BLaER1 (cell line): ENCODE measurements at regions not wholly inside any gene's neighbourhood (a gene's known extent, or its start where the extent isn't known, plus 50 kb on each side); places are given as distances from the start of the nearest gene placed in this dataset.

Experiments used
- H3K27ac ChIP-seq: shearing (Covaris generic); formaldehyde crosslinking; 2 replicates; pipeline ENCODE4 v1.8.1; 2022
- H3K27me3 ChIP-seq: shearing (Covaris generic); formaldehyde crosslinking; 2 replicates; pipeline ENCODE4 v1.8.1; 2022
- H3K36me3 ChIP-seq: shearing (Covaris generic); formaldehyde crosslinking; 2 replicates; pipeline ENCODE4 v1.8.1; 2022
- H3K4me1 ChIP-seq: shearing (Covaris generic); formaldehyde crosslinking; 2 replicates; pipeline ENCODE4 v1.8.1; 2022
- H3K4me2 ChIP-seq: shearing (Covaris generic); formaldehyde crosslinking; 2 replicates; pipeline ENCODE4 v1.8.1; 2022
- H3K4me3 ChIP-seq: shearing (Covaris generic); formaldehyde crosslinking; 2 replicates; pipeline ENCODE4 v1.8.1; 2022
- H3K9ac ChIP-seq: shearing (Covaris generic); formaldehyde crosslinking; 2 replicates; pipeline ENCODE4 v1.8.1; 2022
- H3K9me3 ChIP-seq: shearing (Covaris generic); formaldehyde crosslinking; 2 replicates; pipeline ENCODE4 v1.8.1; 2022
- H4K20me1 ChIP-seq: shearing (Covaris generic); formaldehyde crosslinking; 2 replicates; pipeline ENCODE4 v1.8.1; 2022
- Cebpa-rat ChIP-seq: shearing (Covaris generic); IDR thresholded peaks from 2 replicates; pipeline ENCODE4 v1.8.1; 2022

DNA sequence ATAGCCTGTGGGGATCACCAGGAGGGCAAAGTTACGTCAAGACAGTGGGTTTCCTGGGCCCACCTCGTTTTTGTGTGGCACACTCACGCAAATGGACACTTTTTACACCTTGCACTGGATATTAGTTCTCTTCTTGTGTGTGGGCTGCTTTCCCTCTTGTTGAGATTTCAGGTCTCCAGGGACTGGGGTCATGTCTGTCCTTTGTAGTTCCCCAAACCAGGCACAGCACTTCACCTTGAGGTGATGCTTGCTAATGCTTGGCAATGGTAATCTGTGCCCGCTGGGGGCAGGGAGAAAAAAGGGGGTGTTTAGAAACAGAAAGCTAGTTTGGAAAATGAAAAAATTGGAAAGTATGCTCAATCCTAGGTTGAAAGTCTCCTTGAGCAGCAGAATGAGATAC is 195.3 kb downstream of the PTEN start:
- no peak for TF ChIP-seq Cebpa-rat
- H3K9me3 ChIP-seq = no peaks in the 10 kb centered on the region
- H3K9ac ChIP-seq = no peak overlapping the region
- H3K4me3 ChIP-seq = no peak overlapping the region
- H4K20me1 ChIP-seq = no peaks in the 10 kb centered on the region
- H3K27ac ChIP-seq = no peak overlapping the region
- peaks cover 16% of the 10 kb centered on the region for H3K4me1 ChIP-seq
- H3K4me2 ChIP-seq = no peak overlapping the region
- H3K27me3 ChIP-seq = no peaks in the 10 kb centered on the region
- no peaks in the 10 kb centered on the region for H3K36me3 ChIP-seq

- Histone ChIP-seq H3K9ac (no peak overlapping the region), H3K27me3 (no peaks in the 10 kb centered on the region)
Observed at GRCh38 chr10:88059190-88059589, 195.8 kb downstream of the PTEN start.

GRCh38 chr10:88060762-88061161 is 197.3 kb downstream of the PTEN start:
- H3K36me3 ChIP-seq = no peaks in the 10 kb centered on the region
- no peak overlapping the region for H3K4me3 ChIP-seq
- H3K27ac ChIP-seq = no peak overlapping the region
- H3K4me2 ChIP-seq = no peak overlapping the region
- no peak overlapping the region for H3K9ac ChIP-seq
- no peaks in the 10 kb centered on the region for H3K27me3 ChIP-seq
- no peaks in the 10 kb centered on the region for H4K20me1 ChIP-seq
- no peaks in the 10 kb centered on the region for H3K9me3 ChIP-seq
- peaks cover 32% of the 10 kb centered on the region for H3K4me1 ChIP-seq
- no peak for TF ChIP-seq Cebpa-rat

More at GRCh38 chr10:88059190-88059589, 195.8 kb downstream of the PTEN start:
- H3K9me3 ChIP-seq = no peaks in the 10 kb centered on the region
- no peak overlapping the region for H3K27ac ChIP-seq
- no peaks in the 10 kb centered on the region for H3K36me3 ChIP-seq
- no peak overlapping the region for H3K4me2 ChIP-seq
- TF ChIP-seq Cebpa-rat = no peak
- H3K4me1 ChIP-seq = peaks cover 16% of the 10 kb centered on the region
- H3K4me3 ChIP-seq = no peak overlapping the region
- no peaks in the 10 kb centered on the region for H4K20me1 ChIP-seq

- peak overlapping the region; percentile 37 for H3K4me2 ChIP-seq
Observed at GRCh38 chr10:88062385-88062784, 199.0 kb downstream of the PTEN start.

GRCh38 chr10:88062798-88063472 is 199.5 kb downstream of the PTEN start:
- Histone ChIP-seq H4K20me1 (no peaks in the 10 kb centered on the region), H3K36me3 (no peaks in the 10 kb centered on the region), H3K4me1 (peaks cover 54% of the 10 kb centered on the region), H3K27ac (peak overlapping the region; percentile 39; the same call in 1 of the 2 replicates), H3K4me3 (no peak overlapping the region), H3K4me2 (peak overlapping the region; percentile 37), H3K9ac (no peak overlapping the region), H3K27me3 (no peaks in the 10 kb centered on the region), H3K9me3 (0 out of 2 replicates have a peak, but pooled peaks cover 4% of the 10 kb centered on the region)
- TF ChIP-seq Cebpa-rat = no peak

More at GRCh38 chr10:88062385-88062784, 199.0 kb downstream of the PTEN start:
- Histone ChIP-seq H3K9ac (no peak overlapping the region), H4K20me1 (no peaks in the 10 kb centered on the region), H3K27ac (peak overlapping the region; percentile 39; the same call in 1 of the 2 replicates), H3K4me3 (no peak overlapping the region), H3K4me1 (peaks cover 48% of the 10 kb centered on the region), H3K27me3 (no peaks in the 10 kb centered on the region), H3K9me3 (no peaks in the 10 kb centered on the region), H3K36me3 (no peaks in the 10 kb centered on the region)
- no peak for TF ChIP-seq Cebpa-rat

GRCh38 chr10:88063861-88064557 is 200.6 kb downstream of the PTEN start:
- no peak for TF ChIP-seq Cebpa-rat
- Histone ChIP-seq H3K9me3 (0 out of 2 replicates have a peak, but pooled peaks cover 4% of the 10 kb centered on the region), H4K20me1 (no peaks in the 10 kb centered on the region), H3K27ac (0 out of 2 replicates have a peak overlapping the region, but pooled peaks have one; percentile 39), H3K9ac (no peak overlapping the region), H3K4me2 (peak overlapping the region; percentile 84), H3K36me3 (no peaks in the 10 kb centered on the region), H3K4me3 (no peak overlapping the region), H3K4me1 (peaks cover 65% of the 10 kb centered on the region), H3K27me3 (no peaks in the 10 kb centered on the region)

DNA sequence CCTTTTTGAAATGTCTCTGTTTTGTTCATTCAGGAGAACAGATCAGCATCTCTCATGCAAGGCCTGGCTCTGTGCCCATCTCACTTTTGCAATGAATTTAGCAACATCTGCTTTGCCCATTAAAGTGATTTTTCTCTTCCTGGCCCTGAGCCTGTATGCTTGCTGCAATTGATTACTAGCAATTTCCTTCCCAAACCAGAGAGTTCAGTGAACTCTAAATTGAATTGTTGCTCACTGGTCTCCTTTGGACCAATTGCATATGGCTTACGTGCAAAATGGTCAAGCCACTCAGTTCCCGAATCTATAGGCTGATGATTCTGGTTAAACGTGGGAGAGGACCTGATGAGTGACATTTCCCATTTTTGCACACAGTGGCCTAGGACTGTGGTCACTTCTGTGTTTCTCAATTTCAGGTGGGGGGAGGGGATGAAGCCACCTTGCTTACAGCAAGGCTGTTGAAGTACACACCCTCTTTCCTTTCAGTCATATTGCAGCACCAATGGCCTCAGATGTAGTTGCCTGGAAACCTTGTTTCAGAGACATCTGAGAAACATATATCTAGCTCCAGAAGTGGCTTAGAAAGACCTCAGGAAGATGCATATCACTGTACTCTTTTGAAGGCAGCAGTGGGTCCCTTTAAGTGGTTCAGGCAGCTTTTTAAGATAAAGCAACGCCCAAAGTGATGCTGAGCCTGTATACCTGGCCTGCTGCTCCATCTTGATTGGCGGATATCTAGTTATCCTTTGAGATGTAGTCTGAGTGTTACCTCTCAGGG is 201.4 kb downstream of the PTEN start:
- Histone ChIP-seq H3K4me1 (peaks cover 72% of the 10 kb centered on the region), H3K27ac (peak overlapping the region; percentile 41)

DNA sequence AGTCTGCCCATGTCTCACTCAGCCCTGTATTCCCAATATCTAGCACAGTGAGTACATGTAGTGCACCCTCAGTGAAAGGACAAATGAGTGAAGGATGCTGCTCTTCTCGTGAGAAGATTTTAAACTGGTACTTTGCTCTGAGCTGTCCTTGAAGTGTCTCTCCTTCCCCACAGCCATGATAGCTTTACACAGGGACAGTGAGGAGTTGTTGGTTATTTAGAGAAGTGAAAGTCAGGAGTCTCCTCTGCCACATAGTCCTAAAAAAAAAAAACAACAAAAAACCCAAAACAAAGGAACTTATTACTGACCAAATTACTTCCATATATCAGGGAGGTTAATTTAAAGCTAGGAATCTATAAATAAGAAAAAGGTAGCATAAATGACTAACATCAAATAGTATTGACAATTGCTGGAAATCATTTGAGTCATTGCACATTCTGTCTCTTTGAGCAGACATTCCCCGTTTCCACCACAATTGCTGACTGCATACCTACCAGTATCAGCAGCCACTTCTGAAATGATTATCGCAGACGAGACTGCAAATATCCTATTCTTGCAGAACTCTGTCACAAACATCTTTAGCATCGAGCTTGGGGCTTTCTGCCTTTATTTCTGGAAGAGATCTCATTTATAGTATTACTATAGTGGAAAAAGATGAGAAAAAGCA is 202.1 kb downstream of the PTEN start:
- H3K36me3 ChIP-seq = no peaks in the 10 kb centered on the region
- no peak overlapping the region for H3K9ac ChIP-seq
- H3K4me1 ChIP-seq = peaks cover 80% of the 10 kb centered on the region
- no peak overlapping the region for H3K4me3 ChIP-seq
- no peaks in the 10 kb centered on the region for H3K27me3 ChIP-seq
- H3K9me3 ChIP-seq = 0 out of 2 replicates have a peak, but pooled peaks cover 4% of the 10 kb centered on the region
- TF ChIP-seq Cebpa-rat = no peak
- H3K4me2 ChIP-seq = peak overlapping the region; percentile 84
- H4K20me1 ChIP-seq = no peaks in the 10 kb centered on the region
- H3K27ac ChIP-seq = peak overlapping the region; percentile 82

More for the DNA sequence above, 201.4 kb downstream of the PTEN start:
- no peaks in the 10 kb centered on the region for H3K36me3 ChIP-seq
- no peaks in the 10 kb centered on the region for H4K20me1 ChIP-seq
- no peak overlapping the region for H3K4me3 ChIP-seq
- no peak for TF ChIP-seq Cebpa-rat
- H3K9me3 ChIP-seq = 0 out of 2 replicates have a peak, but pooled peaks cover 4% of the 10 kb centered on the region
- peak overlapping the region; percentile 84 for H3K4me2 ChIP-seq
- no peaks in the 10 kb centered on the region for H3K27me3 ChIP-seq
- no peak overlapping the region for H3K9ac ChIP-seq

GRCh38 chr10:88066319-88066718 is 202.9 kb downstream of the PTEN start:
- Histone ChIP-seq H3K4me1 (peaks cover 88% of the 10 kb centered on the region), H3K4me2 (peak overlapping the region; percentile 84)
- TF ChIP-seq Cebpa-rat = no peak

More at GRCh38 chr10:88066319-88066718, 202.9 kb downstream of the PTEN start:
- Histone ChIP-seq H3K27me3 (no peaks in the 10 kb centered on the region), H3K9ac (no peak overlapping the region), H3K4me3 (no peak overlapping the region), H3K27ac (peak overlapping the region; percentile 82), H4K20me1 (no peaks in the 10 kb centered on the region), H3K36me3 (no peaks in the 10 kb centered on the region), H3K9me3 (0 out of 2 replicates have a peak, but pooled peaks cover 4% of the 10 kb centered on the region)
